ENCODE measurements at regions not wholly inside any gene's neighbourhood (a gene's known extent, or its start where the extent isn't known, plus 50 kb on each side); places are given as distances from the start of the nearest gene placed in this dataset.

GRCh38 chr2:128681507-128681906, 362.8 kb upstream of the HS6ST1 start:
- DNase-seq: no peak

- no peak for DNase-seq
These were observed 363.6 kb upstream of the HS6ST1 start for GRCh38 chr2:128682266-128682665.

- DNase-seq: no peak
These were observed 364.1 kb upstream of the HS6ST1 start for GRCh38 chr2:128682729-128683284.

- no peak for DNase-seq
These were observed 365.9 kb upstream of the HS6ST1 start for GRCh38 chr2:128684523-128684922.

GRCh38 chr2:128685841-128686496, 367.3 kb upstream of the HS6ST1 start:
- DNase-seq: no peak

GRCh38 chr2:128686497-128686859, 367.8 kb upstream of the HS6ST1 start:
- DNase-seq: no peak

- no peak for DNase-seq
These were observed 368.4 kb upstream of the HS6ST1 start for GRCh38 chr2:128686881-128687555.

GRCh38 chr2:128687565-128687964, 368.9 kb upstream of the HS6ST1 start:
- DNase-seq: no peak

- DNase-seq: no peak
These were observed 371.3 kb upstream of the HS6ST1 start for GRCh38 chr2:128689971-128690370.

- DNase-seq: no peak
These were observed 371.8 kb upstream of the HS6ST1 start for GRCh38 chr2:128690431-128690830.

GRCh38 chr2:128690869-128691268, 372.2 kb upstream of the HS6ST1 start:
- no peak for DNase-seq

- DNase-seq: no peak
These were observed 372.9 kb upstream of the HS6ST1 start for GRCh38 chr2:128691526-128691925.

GRCh38 chr2:128692895-128693742, 374.5 kb upstream of the HS6ST1 start:
- no peak for DNase-seq

- no peak for DNase-seq
These were observed 375.0 kb upstream of the HS6ST1 start for GRCh38 chr2:128693743-128694029.

- DNase-seq: no peak
These were observed 377.1 kb upstream of the HS6ST1 start for GRCh38 chr2:128695646-128696220.

- no peak for DNase-seq
These were observed 377.8 kb upstream of the HS6ST1 start for GRCh38 chr2:128696421-128696820.

- DNase-seq: no peak
These were observed 382.8 kb upstream of the HS6ST1 start for GRCh38 chr2:128701418-128701817.

GRCh38 chr2:128702616-128703015, 383.9 kb upstream of the HS6ST1 start:
- DNase-seq: no peak

GRCh38 chr2:128708106-128708816, 389.6 kb upstream of the HS6ST1 start:
- DNase-seq: no peak

- DNase-seq: no peak
These were observed 391.6 kb upstream of the HS6ST1 start for GRCh38 chr2:128710242-128710641.

GRCh38 chr2:128710729-128711128, 392.1 kb upstream of the HS6ST1 start:
- no peak for DNase-seq

- no peak for DNase-seq
These were observed 395.6 kb upstream of the HS6ST1 start for GRCh38 chr2:128714285-128714684.

- DNase-seq: no peak
These were observed 396.2 kb upstream of the HS6ST1 start for GRCh38 chr2:128714851-128715312.

Measured in CD4-positive, alpha-beta T cell treated with Interleukin-12 subunit alpha and Interleukin-12 subunit beta, for 1 hour (primary cell).